Middle frontal gyrus (tissue), 1 donor: ENCODE measurements at regions not wholly inside any gene's neighbourhood (a gene's known extent, or its start where the extent isn't known, plus 50 kb on each side); places are given as distances from the start of the nearest gene placed in this dataset.

Source experiments
- DNase-seq: peaks from one replicate; pipeline ENCODE4 v3.0.0-alpha.2; 2015; ENCODE audit warnings: low spot score; ENCODE audit errors: extremely low spot score

DNA sequence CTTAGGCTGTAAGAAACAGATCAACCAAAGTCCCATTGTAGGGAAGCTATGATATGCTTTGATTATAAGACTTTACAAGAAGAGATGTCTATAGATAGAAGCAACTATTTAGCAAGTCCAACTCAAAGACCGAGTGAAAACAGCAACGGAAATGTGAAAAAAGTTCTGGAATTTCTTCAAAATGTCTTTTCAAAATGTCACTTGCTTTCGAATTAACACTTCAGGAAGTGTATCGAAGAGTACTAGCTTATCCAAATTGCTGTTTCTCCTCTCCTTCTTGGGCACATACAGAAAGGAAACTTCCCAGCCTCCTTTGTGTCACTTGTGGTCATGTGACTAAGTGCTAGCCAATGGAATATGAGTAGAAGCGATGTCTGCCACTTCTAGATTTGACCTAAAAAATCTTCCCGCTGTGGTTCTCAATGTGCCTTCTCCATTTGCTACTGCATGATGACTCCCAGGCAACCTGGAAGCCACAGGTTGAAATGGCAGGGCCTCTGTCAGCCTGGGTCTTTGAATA, 89.9 kb downstream of the TSEN15 start:
- no peak for DNase-seq

DNA sequence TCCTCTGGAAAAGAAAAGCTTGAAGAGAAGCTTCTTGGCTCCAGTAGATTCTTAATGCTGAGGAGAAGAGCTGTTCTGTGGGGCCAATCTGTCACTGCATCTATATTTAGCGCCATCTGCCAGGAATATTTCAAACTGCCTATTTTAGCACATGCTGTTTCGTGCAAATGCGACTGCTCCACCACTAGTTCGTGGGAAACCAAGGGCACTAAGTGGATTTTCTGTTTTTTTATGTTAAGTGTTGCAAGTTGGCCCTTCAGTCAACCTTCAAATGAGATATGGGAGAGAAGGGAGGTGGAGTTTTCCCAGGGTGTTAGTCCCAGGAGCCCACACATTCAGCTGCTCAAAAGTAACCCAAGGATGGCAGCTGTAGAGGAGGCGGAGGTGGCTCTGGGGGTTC, 91.9 kb downstream of the TSEN15 start:
- DNase-seq: peak; percentile 65

DNA sequence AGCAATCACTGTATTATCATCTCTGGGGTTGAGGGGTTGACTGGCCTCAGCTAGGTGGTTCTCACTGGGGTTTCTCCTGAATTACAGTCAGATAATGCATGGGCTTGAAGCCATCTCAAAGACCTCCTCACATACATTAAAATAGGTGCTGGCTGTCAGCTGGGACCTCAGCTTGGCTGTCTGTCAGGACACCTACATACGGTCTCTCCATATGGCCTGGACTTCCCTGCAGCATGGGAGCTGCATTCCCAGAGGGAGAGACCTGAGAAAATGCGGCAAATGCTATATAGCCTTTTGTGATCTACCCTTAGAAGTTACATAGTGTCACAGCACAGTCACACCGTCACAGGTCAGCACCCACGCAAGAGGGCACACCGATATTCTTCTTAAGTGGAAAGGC, 93.6 kb downstream of the TSEN15 start:
- DNase-seq: no peak

DNA sequence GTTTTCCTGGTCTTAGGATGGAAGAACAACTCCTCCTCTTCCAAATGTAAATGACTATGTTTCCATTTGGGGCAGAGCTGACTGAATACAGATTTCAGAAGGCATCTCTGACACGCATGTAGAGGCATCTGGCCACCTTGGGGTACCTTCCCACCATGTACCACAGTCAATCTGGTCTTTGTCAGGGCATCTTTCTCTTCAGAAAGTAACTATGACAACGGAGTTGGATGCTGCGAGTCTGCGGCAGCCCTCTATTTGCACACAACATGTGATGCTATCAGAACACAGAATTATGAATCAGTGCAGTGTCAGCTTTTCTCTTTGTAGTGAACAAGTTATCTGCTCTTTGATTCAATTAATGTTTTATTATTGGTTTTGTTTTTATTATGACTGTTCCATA, 94.7 kb downstream of the TSEN15 start:
- no peak for DNase-seq

DNA sequence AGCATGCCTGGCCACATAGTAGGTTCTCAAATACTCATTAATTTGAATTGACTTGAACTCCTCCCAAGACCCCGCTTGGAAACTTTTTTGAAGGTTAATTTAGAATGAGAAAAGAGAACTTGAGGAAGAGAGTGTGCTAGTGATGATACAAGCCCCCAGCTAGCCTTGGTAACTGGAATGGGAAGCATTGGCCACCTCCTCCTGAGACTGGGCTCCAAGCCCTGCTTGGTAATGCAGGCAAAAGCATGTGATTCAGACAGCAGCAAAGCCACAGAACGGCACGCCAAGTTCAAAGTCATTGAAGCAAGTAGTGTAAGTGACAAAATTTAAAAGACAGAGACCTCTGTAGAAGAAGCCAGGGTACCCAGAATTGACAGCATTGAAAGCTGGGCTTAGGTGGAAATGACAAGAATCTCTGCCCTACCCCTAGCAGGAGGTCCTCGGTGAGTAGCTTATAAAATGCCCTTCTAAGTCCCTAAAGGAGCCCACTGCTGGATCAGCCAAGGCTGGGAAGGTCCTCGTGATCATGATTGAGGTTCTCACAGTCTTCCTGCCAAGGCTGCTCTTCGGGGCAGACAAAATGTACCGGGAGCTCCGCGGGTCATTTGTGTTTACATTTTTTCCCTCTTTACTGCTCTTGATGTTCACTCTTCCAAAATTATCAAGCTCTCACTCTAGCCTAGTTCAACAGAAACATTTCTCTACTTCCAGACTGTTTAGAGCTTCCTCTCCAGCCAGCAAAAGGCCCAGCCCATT, 99.4 kb downstream of the TSEN15 start:
- DNase-seq: no peak

DNA sequence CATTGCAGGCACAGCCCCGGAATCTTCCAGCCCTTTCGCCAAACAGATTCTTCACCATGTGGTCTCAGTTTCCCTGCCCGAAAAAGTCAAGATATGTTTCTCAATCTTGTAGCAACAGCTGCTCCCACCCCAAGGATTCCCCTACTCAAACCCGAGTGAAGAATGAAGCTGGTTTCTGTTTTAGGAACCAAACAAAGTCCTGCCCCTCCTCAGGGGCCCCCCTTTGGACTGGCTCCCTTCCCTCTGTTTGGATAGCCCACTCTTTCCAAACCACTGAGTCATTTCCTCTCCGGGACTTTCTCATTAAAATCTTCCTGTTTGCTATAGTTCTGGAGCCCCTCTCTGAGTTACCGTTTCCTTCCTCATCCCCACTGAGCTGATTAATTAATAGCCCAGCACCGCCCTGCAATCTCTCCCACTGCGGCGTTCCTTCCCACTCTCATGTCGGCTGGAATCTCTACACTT, 100.9 kb downstream of the TSEN15 start:
- no peak for DNase-seq

DNA sequence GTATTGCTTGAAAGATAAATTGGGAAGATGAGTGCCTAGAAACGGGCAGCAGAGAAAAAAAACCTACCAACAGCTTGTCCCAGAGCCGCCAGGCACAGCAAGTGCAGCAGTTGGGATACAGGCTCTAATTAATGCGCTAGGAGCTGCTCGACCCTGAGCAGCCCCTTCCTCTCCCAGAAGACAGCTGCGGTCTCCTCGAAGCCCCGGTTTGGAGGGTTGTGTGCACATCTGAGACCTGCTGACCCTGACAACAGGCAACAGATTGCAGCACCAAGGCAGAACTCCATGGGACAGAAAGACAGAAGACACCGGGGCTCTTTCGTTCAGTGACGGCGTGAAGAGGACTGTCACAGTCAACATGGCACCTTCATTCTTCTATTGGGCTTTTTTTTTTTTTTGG, 101.4 kb downstream of the TSEN15 start:
- DNase-seq: no peak

DNA sequence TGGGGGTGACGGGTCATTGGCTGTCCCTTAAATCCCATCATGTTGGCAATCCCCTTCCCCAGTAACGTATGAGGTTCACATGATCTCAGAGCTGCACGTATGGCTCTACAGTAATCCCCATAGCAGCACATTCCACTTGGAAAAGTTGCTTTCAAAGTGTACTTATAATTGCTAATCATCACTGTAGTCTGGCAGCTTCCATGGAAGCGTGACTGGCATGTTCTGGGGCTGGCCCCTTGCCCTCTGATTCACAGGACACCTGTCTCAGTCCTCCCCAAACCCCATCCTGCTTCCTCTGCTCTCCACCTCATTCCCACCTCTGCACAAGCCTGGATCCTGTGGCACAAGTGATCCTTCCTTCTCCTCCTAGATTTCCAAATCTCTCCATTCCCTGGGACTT, 102.2 kb downstream of the TSEN15 start:
- DNase-seq: no peak

DNA sequence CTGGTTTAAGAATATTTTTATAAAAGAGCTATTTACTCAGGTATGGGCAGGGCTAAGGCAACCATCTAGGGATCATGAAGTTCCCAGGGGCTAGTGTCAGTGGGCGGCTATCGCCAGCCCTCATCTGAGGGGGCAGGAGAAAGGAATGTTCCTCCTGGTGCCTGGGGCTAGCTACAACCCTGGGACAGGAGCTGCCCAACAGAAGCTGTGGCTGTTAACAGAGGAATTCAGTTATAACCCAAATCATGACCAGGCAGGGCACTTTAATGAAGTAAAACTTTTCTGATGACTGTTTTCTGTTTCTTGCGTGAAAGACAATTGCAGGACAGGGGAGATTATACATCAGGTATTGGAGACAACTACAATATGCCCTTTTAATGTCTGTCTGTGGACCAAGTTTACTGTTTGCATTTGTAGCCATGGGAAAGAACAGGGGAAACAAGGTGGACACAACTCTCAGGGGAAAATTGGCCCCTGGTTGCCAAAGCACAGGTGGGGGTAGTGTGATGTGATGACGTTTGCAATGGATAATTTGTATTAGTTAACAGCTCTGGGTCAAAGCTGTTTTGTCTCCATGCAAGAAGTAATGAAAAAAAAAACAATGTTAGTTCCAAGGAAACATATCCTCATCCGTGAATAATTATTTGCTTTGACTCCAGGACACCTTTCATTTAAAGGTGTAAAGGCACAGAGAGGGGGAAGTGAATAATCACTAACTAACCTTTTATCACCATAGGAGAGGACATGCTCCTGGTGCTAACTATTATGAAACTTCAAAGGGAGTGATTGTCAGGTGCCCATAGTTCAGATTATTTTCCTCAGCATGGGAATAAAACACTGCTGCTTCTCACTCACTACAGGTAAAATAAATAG, 105.2 kb downstream of the TSEN15 start:
- DNase-seq: no peak

DNA sequence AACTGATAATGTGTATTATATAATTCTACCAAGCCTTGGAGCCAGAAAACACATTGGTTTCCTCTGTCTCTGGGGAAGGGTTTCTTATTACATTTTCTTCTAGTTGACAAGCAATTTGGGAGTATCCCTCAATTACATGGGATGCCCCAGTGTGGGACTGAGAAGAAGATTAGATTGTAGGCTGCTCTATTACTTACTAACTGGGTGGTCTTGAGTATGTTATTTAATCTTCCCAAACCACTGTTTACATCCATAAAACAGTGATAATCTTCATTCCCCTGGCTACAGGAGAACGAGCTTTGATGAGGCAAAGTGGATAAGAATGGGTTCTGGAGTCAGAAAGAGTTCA, 105.8 kb downstream of the TSEN15 start:
- no peak for DNase-seq

DNA sequence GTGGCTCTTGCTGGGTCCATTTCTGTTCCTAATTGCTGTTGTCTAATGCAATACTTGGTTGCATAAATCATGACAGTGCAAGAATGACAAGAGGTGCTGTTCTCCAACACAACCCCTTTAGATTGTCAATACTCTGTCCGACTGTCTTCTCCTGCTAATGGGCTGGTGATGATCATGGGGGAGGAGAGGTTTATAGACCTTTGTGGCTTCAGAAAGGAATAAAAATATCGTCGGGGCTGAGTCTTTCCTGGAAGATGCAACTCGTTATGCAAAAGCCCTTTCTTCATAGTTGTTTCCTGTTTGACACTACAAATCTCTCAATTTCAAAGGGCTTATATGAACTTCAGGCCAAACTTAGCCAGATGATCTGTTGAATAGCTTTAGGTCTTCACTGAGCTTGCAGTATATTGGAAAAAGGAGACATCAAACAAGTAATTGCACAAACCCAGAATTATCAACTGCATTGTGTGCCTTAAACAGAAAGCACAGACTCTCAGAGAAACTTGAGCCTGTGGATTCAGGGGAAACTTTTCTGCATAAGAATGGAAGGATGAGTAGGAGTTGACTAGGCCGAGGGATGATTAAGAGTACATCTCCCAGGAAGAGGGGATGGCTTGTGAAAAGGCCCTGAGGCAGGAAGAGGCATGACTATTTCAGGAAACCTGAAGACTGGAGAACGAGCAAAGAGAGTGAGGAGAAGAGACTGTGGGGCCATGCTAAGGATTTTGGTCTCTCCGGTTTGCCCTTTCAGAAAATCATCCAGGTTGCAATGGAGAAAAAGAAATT, 107.6 kb downstream of the TSEN15 start:
- no peak for DNase-seq

DNA sequence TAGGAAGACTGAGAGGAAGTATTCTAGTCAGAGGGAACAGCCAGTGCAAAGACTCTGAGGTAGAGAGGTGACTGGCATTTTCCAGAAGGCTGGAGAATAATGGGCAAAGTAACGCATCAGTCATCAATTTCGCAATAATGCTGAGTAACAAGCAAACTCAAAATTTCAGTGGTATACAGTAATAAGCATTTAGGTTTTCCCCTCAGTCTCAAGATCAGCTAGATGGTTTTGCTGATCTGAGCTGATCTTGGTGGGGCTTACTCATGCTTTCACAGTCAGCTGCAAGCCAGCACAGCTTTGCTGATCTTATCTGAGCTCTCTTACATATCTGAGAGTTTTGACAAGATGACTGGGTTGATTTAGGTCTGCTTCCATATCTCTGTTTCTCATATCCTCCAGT, 108.7 kb downstream of the TSEN15 start:
- no peak for DNase-seq

DNA sequence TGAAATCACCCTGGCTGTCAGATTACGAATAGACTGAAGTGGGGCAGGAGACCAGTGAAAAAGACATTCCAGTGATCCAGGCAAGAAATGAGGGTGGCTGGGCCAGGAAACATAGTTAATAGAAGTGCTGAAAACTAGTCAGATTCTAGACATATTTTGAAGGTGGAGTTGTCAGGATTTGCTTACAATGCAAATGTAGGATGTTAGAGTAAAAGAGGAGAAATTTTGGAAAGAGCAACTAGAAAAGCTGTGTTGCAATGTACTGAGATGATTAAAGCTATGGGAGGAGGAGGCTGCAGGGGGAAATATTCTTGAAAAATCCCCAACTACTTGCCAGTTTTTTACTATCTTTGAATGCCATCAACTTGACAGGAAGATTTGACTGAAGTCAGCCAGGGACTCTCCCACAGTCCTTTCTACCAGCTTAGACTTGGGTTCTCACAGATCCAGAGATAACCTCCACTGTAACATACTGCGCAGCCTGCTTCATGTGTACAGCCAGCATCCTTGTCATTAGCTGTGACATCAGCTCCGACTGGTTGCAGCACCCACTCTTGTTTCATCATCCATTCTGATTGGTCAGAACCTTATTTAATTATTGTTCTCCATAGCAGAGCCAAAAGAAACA, 109.7 kb downstream of the TSEN15 start:
- DNase-seq: no peak

DNA sequence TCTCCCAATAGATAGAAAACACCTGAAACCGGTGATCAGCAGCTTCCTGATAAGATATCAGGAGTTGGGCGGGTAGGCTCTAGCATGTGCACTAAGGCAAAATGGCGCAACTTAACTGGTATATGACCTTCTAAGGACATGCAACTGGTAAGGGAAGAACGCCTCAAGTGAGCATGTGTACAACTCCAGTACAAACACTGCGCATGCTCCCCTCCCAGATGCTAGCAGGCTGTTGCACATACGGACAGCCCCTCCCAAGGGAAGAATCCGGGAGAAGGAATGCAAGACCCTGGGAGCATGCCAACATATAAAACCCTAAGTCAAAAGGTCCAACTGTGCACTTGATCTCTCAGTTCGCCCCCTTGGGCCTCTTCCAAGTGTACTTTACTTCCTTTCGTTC, 110.8 kb downstream of the TSEN15 start:
- DNase-seq: no peak

DNA sequence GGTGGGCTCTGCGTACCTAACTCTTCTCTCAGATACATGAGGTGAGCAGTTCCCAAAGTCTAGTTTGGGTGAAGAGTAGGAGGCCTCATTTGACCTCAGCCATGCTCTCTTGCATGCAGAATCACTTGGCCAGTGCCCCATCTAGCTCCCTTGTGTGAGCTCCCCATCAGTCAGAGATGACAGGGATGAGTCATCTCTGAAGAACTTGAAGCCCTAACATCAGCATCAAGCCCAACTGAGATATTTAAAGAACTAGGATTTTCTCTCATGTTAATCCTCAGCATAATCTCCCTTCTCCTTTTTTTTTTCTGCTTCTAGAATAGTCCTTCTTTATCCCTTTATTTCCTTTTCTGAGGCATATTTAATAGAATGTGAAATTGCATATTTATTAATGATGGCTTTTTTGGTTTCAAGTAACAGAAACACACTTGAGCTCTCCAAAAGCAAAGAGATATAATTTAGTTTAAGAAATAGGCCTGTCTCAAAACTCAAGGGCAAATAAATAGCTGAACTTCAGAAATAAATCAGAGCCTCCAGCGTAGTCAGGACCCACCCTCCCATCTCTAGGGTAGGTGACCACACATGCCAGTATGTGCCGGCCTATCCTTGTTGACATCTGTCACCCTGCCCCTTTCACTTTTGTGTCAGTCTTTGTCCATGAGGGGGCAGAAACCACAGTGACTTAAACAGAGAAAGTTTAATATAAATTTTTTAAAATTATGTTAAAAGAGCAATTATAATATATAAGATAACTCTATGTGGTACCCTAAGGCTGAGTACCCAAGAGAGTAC, 112.3 kb downstream of the TSEN15 start:
- no peak for DNase-seq

DNA sequence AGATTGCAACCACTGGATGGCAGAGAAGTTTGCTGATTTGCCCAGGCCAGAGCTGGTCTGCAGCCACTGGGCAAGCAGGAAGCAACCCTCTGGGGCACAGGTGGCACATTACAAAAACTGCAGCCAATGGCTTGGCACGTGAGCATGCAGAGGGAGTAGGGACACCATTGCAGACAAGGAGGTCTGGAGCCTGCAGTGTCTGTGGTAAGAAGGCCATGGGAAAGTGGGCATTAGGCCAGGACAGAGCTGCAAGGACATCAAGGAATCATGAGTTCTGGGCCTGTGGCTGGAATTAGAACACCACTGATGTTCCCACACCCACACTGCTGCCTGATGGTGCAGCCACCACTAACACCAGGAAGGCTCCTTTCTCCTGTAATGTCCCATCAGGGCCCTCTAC, 113.0 kb downstream of the TSEN15 start:
- no peak for DNase-seq

DNA sequence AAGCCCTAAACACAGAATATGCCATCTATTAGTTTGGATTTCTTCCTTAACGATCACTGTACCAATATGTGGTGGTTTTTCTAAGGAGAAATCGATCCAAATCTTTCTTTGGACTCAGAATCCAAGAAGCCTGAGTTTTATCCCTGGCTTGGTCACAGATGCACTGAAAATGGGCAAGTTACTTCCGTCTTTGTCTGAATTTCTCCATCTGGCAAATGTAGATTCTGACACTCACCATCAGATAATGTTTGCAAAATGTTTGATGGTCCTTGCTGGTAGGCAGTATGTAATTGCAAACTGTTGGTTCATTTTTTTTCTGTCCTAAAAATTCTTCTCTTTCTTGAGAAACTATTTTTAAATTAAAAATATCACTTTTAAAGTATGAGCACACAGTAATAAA, 115.0 kb downstream of the TSEN15 start:
- no peak for DNase-seq

DNA sequence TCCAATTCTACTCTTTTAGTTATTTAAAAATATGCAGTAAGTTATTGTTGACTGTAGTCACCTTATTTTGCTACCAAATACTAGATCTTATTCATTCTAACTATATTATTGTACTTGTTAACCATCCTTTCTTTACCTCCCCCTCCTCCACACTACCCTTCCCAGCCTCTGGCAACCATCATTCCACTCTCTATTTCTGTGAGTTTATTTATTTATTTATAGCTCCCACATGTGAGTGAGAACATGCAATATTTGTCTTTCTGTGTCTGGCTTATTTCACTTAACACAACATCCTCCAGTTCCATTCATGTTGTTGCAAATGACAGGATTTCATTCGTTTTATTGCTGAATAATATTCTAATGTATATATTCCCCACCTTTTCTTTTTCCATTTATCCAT, 115.8 kb downstream of the TSEN15 start:
- DNase-seq: no peak

DNA sequence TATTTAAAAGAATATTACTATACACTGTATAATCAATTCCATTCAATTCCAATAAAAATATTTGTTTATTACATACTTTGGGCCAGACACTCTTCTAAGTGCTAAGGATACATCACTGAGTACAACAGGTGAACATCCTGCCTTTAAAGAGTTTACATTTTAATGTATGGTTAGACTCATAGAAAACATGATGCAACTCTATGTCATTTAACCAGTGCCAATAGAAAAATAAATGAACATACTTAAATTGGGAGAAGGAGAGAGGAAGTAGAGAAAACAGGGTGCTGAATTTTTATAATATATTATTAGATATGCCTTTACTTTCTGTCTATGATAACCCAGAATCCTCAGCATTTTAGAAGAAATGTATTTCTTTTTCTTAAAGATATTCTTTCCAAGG, 119.2 kb downstream of the TSEN15 start:
- DNase-seq: no peak

DNA sequence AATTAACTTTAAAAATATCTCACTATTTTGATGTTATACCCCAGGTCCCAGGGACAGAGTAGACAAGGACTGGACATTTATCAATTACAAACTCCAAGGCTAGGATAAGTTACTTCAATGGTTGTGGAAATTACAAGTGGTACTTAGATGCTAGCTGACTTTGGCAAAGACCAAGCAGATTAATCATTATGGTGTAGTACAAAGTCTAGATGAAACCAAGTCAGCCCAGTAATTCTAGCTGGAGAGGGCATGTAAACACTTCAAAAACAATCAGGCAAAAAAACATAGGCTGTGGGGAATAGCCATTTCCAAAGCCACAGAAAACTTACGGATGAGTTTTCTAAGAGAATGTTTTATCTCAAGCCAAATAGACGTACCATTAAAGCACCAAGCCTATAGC, 124.5 kb downstream of the TSEN15 start:
- DNase-seq: no peak

DNA sequence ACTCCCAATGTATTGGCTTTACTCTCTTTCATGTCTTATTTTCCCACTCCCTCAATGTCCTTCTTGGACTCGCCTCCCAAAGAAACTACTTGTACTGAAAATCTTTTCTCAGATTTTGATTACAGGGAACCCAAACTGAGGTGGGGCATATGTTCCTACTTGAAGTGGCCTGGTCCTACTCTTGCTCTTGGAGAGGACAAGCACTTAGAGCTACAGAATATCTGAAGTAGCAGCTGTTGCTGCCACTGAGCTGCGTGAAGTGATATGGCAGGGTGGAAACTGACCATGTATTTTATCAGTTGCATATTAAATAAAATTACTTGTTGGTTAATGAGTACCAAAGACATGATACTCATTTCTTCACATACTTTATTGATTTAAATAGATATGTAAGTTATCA, 129.5 kb downstream of the TSEN15 start:
- DNase-seq: no peak
